Suprapubic skin (tissue), 4 donors: ENCODE measurements at regions not wholly inside any gene's neighbourhood (a gene's known extent, or its start where the extent isn't known, plus 50 kb on each side); places are given as distances from the start of the nearest gene placed in this dataset.

Experiments
- DNase-seq, 2 donors: peaks; one replicate each; pipeline ENCODE4 v3.0.0-alpha.2; 2019; ENCODE audit warnings: low spot score in 2 of 2
- H3K27ac ChIP-seq: fragments of 200-600 bp; sonication (generic); one replicate; pipeline ENCODE4 v1.5.1; 2019
- H3K27me3 ChIP-seq: fragments of 200-600 bp; sonication (generic); one replicate; pipeline ENCODE4 v1.5.1; 2019
- H3K36me3 ChIP-seq: fragments of 200-600 bp; sonication (generic); one replicate; pipeline ENCODE4 v1.5.1; 2019
- H3K4me1 ChIP-seq: fragments of 200-600 bp; sonication (generic); one replicate; pipeline ENCODE4 v1.5.1; 2019
- H3K4me3 ChIP-seq: fragments of 200-600 bp; sonication (generic); one replicate; pipeline ENCODE4 v1.5.1; 2019; ENCODE audit warnings: mild to moderate bottlenecking
- H3K9me3 ChIP-seq: fragments of 200-600 bp; sonication (generic); one replicate; pipeline ENCODE4 v1.5.1; 2019
- CTCF ChIP-seq, 2 donors: fragments of 200-600 bp in 1 of 2; fragments of 450-650 bp in 1 of 2; sonication (generic) in 1 of 2; IDR thresholded peaks; one replicate each; pipeline ENCODE4 v1.5.1; 2016 to 2019; ENCODE audit warnings: antibody characterized with exemption in 2 of 2, mild to moderate bottlenecking in 1 of 2, moderate library complexity in 1 of 2
- EP300 ChIP-seq: sonication (generic); formaldehyde crosslinking; IDR thresholded peaks from one replicate; pipeline ENCODE4 v1.6.1; 2017; ENCODE audit warnings: antibody characterized with exemption
- POLR2A ChIP-seq, 2 donors: fragments of 450-650 bp; IDR thresholded peaks; one replicate each; pipeline ENCODE4 v1.6.1; 2017; ENCODE audit warnings: antibody characterized with exemption in 2 of 2, mild to moderate bottlenecking in 2 of 2, moderate library complexity in 2 of 2
- POLR2AphosphoS5 ChIP-seq, 3 donors: sonication (generic); formaldehyde crosslinking; IDR thresholded peaks; one replicate each; pipeline ENCODE4 v1.6.1; 2017; ENCODE audit warnings: antibody characterized with exemption in 3 of 3
- WGBS: methylation state at CpG from one replicate; pipeline ENCODE4 v1.1.5; 2018; 5-methylcytosine and 5-hydroxymethylcytosine counted together

- TF ChIP-seq CTCF (IDR thresholded peaks at IDR 0.05) (no peak), POLR2AphosphoS5 (IDR thresholded peaks at IDR 0.05) (no peak), EP300 (no peak), POLR2A (IDR thresholded peaks at IDR 0.05) (no peak)
- H3K36me3 ChIP-seq, result no peaks in the 10 kb centered on the region
- WGBS, result 74% methylated on average over 1 of the region's 1 CpG
- no peaks in the 10 kb centered on the region for H3K27me3 ChIP-seq
- no peaks in the 10 kb centered on the region for H3K4me1 ChIP-seq
- no peaks in the 10 kb centered on the region for H3K9me3 ChIP-seq
- H3K4me3 ChIP-seq, result no peak overlapping the region
- DNase-seq, result no peak
- no peak overlapping the region for H3K27ac ChIP-seq
Measured at GRCh38 chr2:33873076-33873605, 274.0 kb upstream of the FAM98A start.

- no peak overlapping the region for H3K27ac ChIP-seq
- no peaks in the 10 kb centered on the region for H3K27me3 ChIP-seq
- no peaks in the 10 kb centered on the region for H3K36me3 ChIP-seq
- DNase-seq, result no peak
- WGBS, result 68% methylated on average over 11 of the region's 11 CpGs
- H3K9me3 ChIP-seq, result no peaks in the 10 kb centered on the region
- no peak overlapping the region for H3K4me3 ChIP-seq
- no peak for TF ChIP-seq POLR2A (IDR thresholded peaks at IDR 0.05)
- TF ChIP-seq CTCF (IDR thresholded peaks at IDR 0.05), result no peak
- no peak for TF ChIP-seq POLR2AphosphoS5 (IDR thresholded peaks at IDR 0.05)
- no peak for TF ChIP-seq EP300
- H3K4me1 ChIP-seq, result no peaks in the 10 kb centered on the region
Measured at GRCh38 chr2:33859811-33860461, 260.8 kb upstream of the FAM98A start.

GRCh38 chr2:33859176-33859575, 260.1 kb upstream of the FAM98A start:
- 72% methylated on average over 6 of the region's 6 CpGs for WGBS
- no peak overlapping the region for H3K4me3 ChIP-seq
- no peaks in the 10 kb centered on the region for H3K4me1 ChIP-seq
- no peak overlapping the region for H3K27ac ChIP-seq
- DNase-seq, result no peak
- TF ChIP-seq CTCF (IDR thresholded peaks at IDR 0.05), result no peak
- no peak for TF ChIP-seq POLR2AphosphoS5 (IDR thresholded peaks at IDR 0.05)
- no peak for TF ChIP-seq POLR2A (IDR thresholded peaks at IDR 0.05)
- TF ChIP-seq EP300, result no peak
- H3K9me3 ChIP-seq, result peaks cover 1% of the 10 kb centered on the region
- no peaks in the 10 kb centered on the region for H3K36me3 ChIP-seq
- no peaks in the 10 kb centered on the region for H3K27me3 ChIP-seq

GRCh38 chr2:33848486-33848885, 249.4 kb upstream of the FAM98A start:
- Histone ChIP-seq H3K36me3 (no peaks in the 10 kb centered on the region), H3K27ac (no peak overlapping the region), H3K9me3 (peaks cover 11% of the 10 kb centered on the region), H3K4me1 (no peaks in the 10 kb centered on the region), H3K4me3 (no peak overlapping the region), H3K27me3 (no peaks in the 10 kb centered on the region)
- TF ChIP-seq POLR2AphosphoS5 (IDR thresholded peaks at IDR 0.05), result no peak
- TF ChIP-seq EP300, result no peak
- TF ChIP-seq POLR2A (IDR thresholded peaks at IDR 0.05), result no peak
- no peak for TF ChIP-seq CTCF (IDR thresholded peaks at IDR 0.05)
- WGBS, result 96% methylated on average over 2 of the region's 2 CpGs
- DNase-seq, result no peak

GRCh38 chr2:33839791-33840190, 240.7 kb upstream of the FAM98A start:
- no peak for DNase-seq
- Histone ChIP-seq H3K4me3 (no peak overlapping the region), H3K4me1 (no peaks in the 10 kb centered on the region), H3K9me3 (no peaks in the 10 kb centered on the region), H3K27ac (no peak overlapping the region), H3K27me3 (no peaks in the 10 kb centered on the region), H3K36me3 (no peaks in the 10 kb centered on the region)
- WGBS, result 95% methylated on average over 7 of the region's 7 CpGs
- no peak for TF ChIP-seq POLR2A (IDR thresholded peaks at IDR 0.05)
- TF ChIP-seq CTCF (IDR thresholded peaks at IDR 0.05), result no peak
- TF ChIP-seq POLR2AphosphoS5 (IDR thresholded peaks at IDR 0.05), result no peak
- no peak for TF ChIP-seq EP300
